K562 (cell line): ENCODE measurements at regions not wholly inside any gene's neighbourhood (a gene's known extent, or its start where the extent isn't known, plus 50 kb on each side); places are given as distances from the start of the nearest gene placed in this dataset.

Source experiments
- ATAC-seq: fragments of 200-7000 bp; cut with Tn5 transposase; 3 replicates; pipeline ENCODE4 v1.9.1; 2020; ENCODE audit warnings: moderate library complexity
- BruUV-seq: library from RNA; stranded (reverse); fragments of 400-500 nt; replicated peaks from 2 replicates; lab custom pipeline; 2021; lab: Mats Ljungman, UMichigan
- CTCF ChIA-PET: fragments of 300-600 bp; formaldehyde crosslinking; extraction: SDS; loops from one replicate; lab custom pipeline; 2021; ENCODE audit warnings: low intra/inter-chr PET ratio; lab: Yijun Ruan, JAX
- POLR2A ChIA-PET: fragments of 300-600, 350-650 bp; sonication (Branson Sonifier 250); formaldehyde crosslinking; extraction: SDS; loops from one replicate; lab custom pipeline; 2021; ENCODE audit warnings: antibody characterized with exemption, inconsistent platforms; lab: Yijun Ruan, JAX
- DNase-seq, 4 experiments: peaks; one replicate each; pipeline versions ENCODE4 v3.0.0 to v3.0.0-alpha.2; 2011 to 2018; ENCODE audit warnings: low spot score in 3 of 4, mixed read lengths in 3 of 4; ENCODE audit errors: extremely low read depth in 1 of 4
- FAIRE-seq: peaks from 2 replicates; lab custom pipeline; 2011; peaks lifted over from hg19 to GRCh38; lab: Jason Lieb, UNC
- H2AFZ ChIP-seq: 2 replicates; pipeline ENCODE4 v1.6.0; 2011; ENCODE audit warnings: low read depth, low read length, control low read depth, inconsistent platforms
- H3K27ac ChIP-seq: fragments of 200-600 bp; 3 replicates; pipeline ENCODE4 v1.8.0; 2011; ENCODE audit warnings: low read depth, mild to moderate bottlenecking, control low read depth, inconsistent platforms, low read length, moderate library complexity, mixed read lengths; ENCODE audit errors: extremely low read depth
- H3K27me3 ChIP-seq, 2 experiments: fragments of 300-600 bp in 1 of 2; 2 replicates in 1 of 2; 3 replicates in 1 of 2; pipeline versions ENCODE4 v1.6.0 to v1.8.0; 2011; ENCODE audit warnings: inconsistent platforms in 2 of 2, low read length in 2 of 2, mild to moderate bottlenecking in 1 of 2, mixed read lengths in 1 of 2, moderate library complexity in 1 of 2; ENCODE audit not compliant: control insufficient read depth in 2 of 2, insufficient read depth in 2 of 2
- H3K36me3 ChIP-seq: fragments of 300-600 bp; 3 replicates; pipeline ENCODE4 v1.8.0; 2011; ENCODE audit warnings: mild to moderate bottlenecking, low read length, inconsistent platforms; ENCODE audit not compliant: control insufficient read depth, insufficient read depth
- H3K4me1 ChIP-seq, 2 experiments: fragments of 200-600 bp in 1 of 2; replicated peaks in 1 of 2; 2 replicates in 1 of 2; 3 replicates in 1 of 2; pipeline versions ENCODE4 v1.5.1 to v1.8.0; 2011; ENCODE audit warnings: inconsistent platforms in 2 of 2, low read length in 2 of 2, mild to moderate bottlenecking in 1 of 2, mixed read lengths in 1 of 2, moderate library complexity in 1 of 2; ENCODE audit not compliant: control insufficient read depth in 2 of 2, insufficient read depth in 2 of 2
- H3K4me2 ChIP-seq: 2 replicates; pipeline ENCODE4 v1.6.1; 2011; ENCODE audit warnings: low read length, control low read depth, inconsistent platforms, mixed read lengths; ENCODE audit not compliant: insufficient read depth
- H3K4me3 ChIP-seq: fragments of 200-600 bp; sonication (generic), shearing (Covaris generic); 2 replicates; pipeline ENCODE4 v1.5.1; 2016; ENCODE audit warnings: control low read depth, inconsistent platforms
- H3K79me2 ChIP-seq: fragments of 200-600 bp; 3 replicates; pipeline ENCODE4 v1.8.0; 2011; ENCODE audit warnings: low read length, inconsistent platforms; ENCODE audit not compliant: control insufficient read depth, insufficient read depth
- H3K9ac ChIP-seq, 2 experiments: 2 replicates each; pipeline versions ENCODE4 v1.6.0 to v1.6.1; 2011; ENCODE audit warnings: low read depth in 2 of 2, low read length in 2 of 2, control low read depth in 1 of 2, inconsistent platforms in 1 of 2, mild to moderate bottlenecking in 1 of 2, mixed read lengths in 1 of 2; ENCODE audit not compliant: insufficient read depth in 1 of 2
- H3K9me1 ChIP-seq: one replicate; pipeline ENCODE4 v1.6.0; 2011; ENCODE audit warnings: inconsistent platforms, mild to moderate bottlenecking, low read length, moderate library complexity; ENCODE audit not compliant: control insufficient read depth, insufficient read depth
- H3K9me3 ChIP-seq: replicated peaks from 2 replicates; pipeline ENCODE4 v1.5.1; 2011; ENCODE audit warnings: low read depth, low read length, inconsistent platforms; ENCODE audit not compliant: control insufficient read depth, insufficient read depth
- H4K20me1 ChIP-seq: replicated peaks from 2 replicates; pipeline ENCODE4 v1.6.1; 2011; ENCODE audit warnings: low read length, inconsistent platforms, mixed read lengths; ENCODE audit not compliant: control insufficient read depth, insufficient read depth
- DEAF1 ChIP-seq: fragments of 450-650 bp; formaldehyde crosslinking; IDR thresholded peaks from 2 replicates; pipeline ENCODE4 v1.4.0; 2020; ENCODE audit warnings: mild to moderate bottlenecking, moderate library complexity
- EP300 ChIP-seq: IDR thresholded peaks from 2 replicates; pipeline ENCODE4 v1.6.1; 2012; ENCODE audit warnings: low read length, improper control_type of control experiment
- PRDM10 ChIP-seq: fragments of 450-650 bp; IDR thresholded peaks from 2 replicates; pipeline ENCODE4 v1.6.1; 2018; ENCODE audit not compliant: partially characterized antibody
- SMARCB1 ChIP-seq: IDR thresholded peaks from 2 replicates; pipeline ENCODE4 v1.6.1; 2011; ENCODE audit warnings: improper control_type of control experiment, low read depth; ENCODE audit not compliant: insufficient read length
- TAL1 ChIP-seq: fragments of 450-650 bp; IDR thresholded peaks from 2 replicates; pipeline ENCODE4 v1.6.1; 2016; ENCODE audit warnings: mild to moderate bottlenecking
- ZNF707 ChIP-seq: fragments of 250-450 bp; sonication (Bioruptor Pico); conservative IDR thresholded peaks from 2 replicates; pipeline ENCODE4 v1.8.0; 2022; ENCODE audit warnings: inconsistent platforms, mild to moderate bottlenecking, moderate library complexity
- WGBS: fragments of 100-300 bp; shearing (Covaris generic); methylation state at CpG from one replicate; pipeline ENCODE4 v1.1.6; 2016; ENCODE audit warnings: low coverage, mixed read lengths; ENCODE audit not compliant: insufficient coverage; ENCODE audit errors: missing lambda C conversion rate; 5-methylcytosine and 5-hydroxymethylcytosine counted together
- in situ Hi-C: fragments of 300-500 bp; cut with MboI; formaldehyde crosslinking; loops from 4 replicates; pipeline ENCODE4 v1.15.0; 2018; ENCODE audit warnings: inconsistent platforms, mixed read lengths
- intact Hi-C: fragments of 100-400 bp; cut with micrococcal nuclease; formaldehyde crosslinking; loops from 2 replicates; pipeline ENCODE4 v1.14.2; 2022

DNA sequence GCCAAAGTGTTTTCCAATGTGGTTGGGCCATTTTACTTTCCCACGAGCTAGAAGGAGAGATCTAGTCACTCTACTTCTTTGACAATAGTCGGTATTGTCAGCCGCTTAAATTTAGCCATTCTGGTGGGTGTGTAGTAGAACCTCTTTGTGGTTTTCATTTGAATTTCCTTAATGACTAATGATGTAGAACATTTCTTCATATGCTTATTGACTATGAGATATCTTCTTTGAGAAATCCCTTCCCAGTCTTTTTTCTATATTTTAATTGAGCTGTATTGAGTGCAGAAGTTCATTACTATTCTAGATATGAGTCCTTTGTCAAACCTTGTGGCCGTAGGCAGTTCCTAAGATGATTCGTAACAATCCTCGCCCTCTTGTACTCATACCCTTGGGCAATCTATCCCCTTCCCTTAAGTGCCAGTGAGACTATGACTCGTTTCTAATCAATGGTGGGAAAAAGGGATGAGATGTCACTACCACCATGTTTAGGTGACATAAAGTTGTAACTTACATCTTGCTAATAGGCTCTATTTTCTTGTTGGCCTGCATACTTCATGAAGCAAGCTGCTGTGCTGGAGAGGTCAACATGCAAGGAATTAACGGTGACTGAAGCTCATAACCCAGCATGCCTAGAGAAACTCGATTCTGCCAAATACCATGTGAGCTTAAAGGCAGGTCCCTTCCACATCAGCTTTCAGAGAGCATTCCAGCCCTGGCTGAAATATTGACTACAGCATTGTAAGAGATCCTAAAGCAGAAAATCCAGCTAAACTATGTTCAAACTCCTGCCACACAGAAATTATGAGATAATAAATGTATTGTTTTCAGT lies 817.9 kb upstream of the SOX9 start:
- H3K4me1 ChIP-seq = no peaks in the 10 kb centered on the region

More for the DNA sequence above, 817.9 kb upstream of the SOX9 start:
- WGBS = 1% methylated on average over 9 of the region's 9 CpGs
- in situ Hi-C loops = no loop called here
- ATAC-seq (no peak), DNase-seq (no peak)
- no peaks in the 10 kb centered on the region for H3K27me3 ChIP-seq
- no peak for TF ChIP-seq DEAF1
- no peak for TF ChIP-seq TAL1
- TF ChIP-seq SMARCB1 = no peak
- no peak for TF ChIP-seq EP300
- no peak for TF ChIP-seq ZNF707 (CRISPR knock-in tag)
- TF ChIP-seq PRDM10 = no peak
- TF ChIP-seq, all 486 proteins: peak for 0
- no peak for FAIRE-seq
- intact Hi-C loops = no loop called here
- Histone ChIP-seq H3K79me2 (no peaks in the 10 kb centered on the region), H3K9me3 (0 out of 2 replicates have a peak, but pooled peaks cover 1% of the 10 kb centered on the region), H3K4me2 (no peak overlapping the region), H3K4me3 (no peak overlapping the region), H3K9me1 (no peaks in the 10 kb centered on the region), H2AFZ (no peak overlapping the region), H4K20me1 (no peaks in the 10 kb centered on the region), H3K36me3 (no peaks in the 10 kb centered on the region), H3K27ac (no peak overlapping the region), H3K9ac (no peak overlapping the region)
- CTCF ChIA-PET = no interaction called here
- POLR2A ChIA-PET = no interaction called here
- no TSS peak for BruUV-seq
